SK-N-MC (cell line): ENCODE measurements at regions not wholly inside any gene's neighbourhood (a gene's known extent, or its start where the extent isn't known, plus 50 kb on each side); places are given as distances from the start of the nearest gene placed in this dataset.

Source experiments
- EZH2 ChIP-seq: fragments of 200-600 bp; sonication (generic); IDR thresholded peaks from one replicate; pipeline ENCODE4 v1.6.1; 2017; ENCODE audit warnings: antibody characterized with exemption
- POLR2AphosphoS5 ChIP-seq: IDR thresholded peaks from 2 replicates; pipeline ENCODE4 v1.6.1; 2012; ENCODE audit warnings: mild to moderate bottlenecking, low read depth, low read length, borderline replicate concordance

GRCh38 chr20:7497985-7498384 lies 442.3 kb downstream of the HAO1 start:
- TF ChIP-seq EZH2 = no peak
- TF ChIP-seq POLR2AphosphoS5 = no peak
